Frontal cortex (tissue), 3 donors: ENCODE measurements at regions not wholly inside any gene's neighbourhood (a gene's known extent, or its start where the extent isn't known, plus 50 kb on each side); places are given as distances from the start of the nearest gene placed in this dataset.
"Not testable (repeated sequence)": the region's sequence is repeated elsewhere in the genome, so short reads cannot be mapped to it uniquely, and the experiment has no call there.

Source experiments
- DNase-seq, 2 donors: peaks; one replicate each; pipeline ENCODE4 v3.0.0; 2012; ENCODE audit warnings: low spot score in 2 of 2
- FAIRE-seq: peaks from 2 replicates; lab custom pipeline; 2012; peaks lifted over from hg19 to GRCh38; lab: Jason Lieb, UNC
- donor health status: control.
- donor health status: control.
- donor health status: control.

DNA sequence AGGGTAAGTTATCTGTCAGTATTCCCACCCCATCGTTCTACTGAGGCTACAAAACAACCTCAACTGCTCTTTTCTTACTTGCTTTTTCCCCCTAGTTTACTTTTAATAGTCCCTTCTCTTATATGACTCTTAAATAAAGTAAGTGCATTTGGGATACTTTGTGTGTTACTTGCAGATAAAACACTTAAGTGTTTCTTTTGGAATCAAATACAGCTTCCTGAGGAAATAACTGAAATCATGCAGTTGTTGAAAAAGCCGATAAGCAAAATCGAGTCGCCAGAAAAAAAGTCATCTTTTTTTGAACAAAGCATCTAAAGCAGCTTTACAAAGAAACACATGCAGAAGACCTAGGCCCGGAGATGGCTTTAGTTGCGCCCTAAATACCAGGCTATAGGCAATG lies 53.5 kb upstream of the EPB41L4A start:
- FAIRE-seq: no peak
- no peak for DNase-seq

DNA sequence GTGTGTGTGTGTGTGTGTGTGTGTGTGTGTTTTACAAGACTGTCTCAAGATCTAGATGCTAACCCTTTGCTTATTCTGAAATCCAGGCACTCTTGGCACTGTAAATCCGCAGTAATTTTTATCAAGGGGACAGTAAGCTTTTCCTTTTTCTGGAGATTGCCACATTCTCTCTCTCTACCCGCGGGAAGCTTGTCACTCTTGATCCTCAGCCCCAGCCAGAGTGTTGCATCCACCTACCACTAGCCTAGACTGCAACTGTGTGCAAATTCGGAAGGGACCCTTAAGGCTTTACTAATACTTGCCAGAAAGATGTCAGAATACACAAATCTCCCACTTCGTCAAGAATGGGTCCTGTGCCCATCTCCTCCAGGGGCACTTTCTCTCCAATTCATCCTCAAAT lies 54.9 kb upstream of the EPB41L4A start:
- FAIRE-seq (no peak), DNase-seq (no peak)

DNA sequence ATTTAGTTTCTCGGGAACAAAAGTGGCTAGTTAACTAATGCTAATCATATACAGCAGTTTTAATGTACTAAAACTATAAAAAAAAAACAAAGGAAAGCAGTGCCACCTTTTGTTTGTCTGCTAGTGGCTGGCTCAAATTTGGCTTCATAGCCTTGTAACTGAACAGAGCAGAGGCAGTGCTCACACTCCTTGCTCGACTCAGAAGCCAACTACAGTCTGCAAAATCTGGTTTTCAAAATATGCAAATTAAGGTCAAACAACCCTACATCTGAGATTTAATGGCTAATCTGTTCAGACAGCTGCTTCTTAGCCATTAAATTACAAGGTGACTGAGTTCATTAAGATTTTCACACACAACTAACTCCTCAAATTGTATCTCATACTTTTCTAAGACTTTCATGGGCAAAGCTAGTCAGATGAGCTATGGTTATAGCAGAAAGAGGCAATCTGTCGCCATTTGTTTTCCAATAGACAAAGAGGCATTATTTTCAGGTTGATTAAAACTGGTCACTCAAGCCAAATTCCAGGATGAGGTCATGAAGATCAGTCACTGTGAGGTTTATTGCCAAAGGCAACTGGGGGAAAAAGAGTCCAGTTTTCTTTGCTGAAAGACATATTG lies 56.8 kb upstream of the EPB41L4A start:
- DNase-seq: peak; percentile 4 to 8
- FAIRE-seq: peak; percentile 77

DNA sequence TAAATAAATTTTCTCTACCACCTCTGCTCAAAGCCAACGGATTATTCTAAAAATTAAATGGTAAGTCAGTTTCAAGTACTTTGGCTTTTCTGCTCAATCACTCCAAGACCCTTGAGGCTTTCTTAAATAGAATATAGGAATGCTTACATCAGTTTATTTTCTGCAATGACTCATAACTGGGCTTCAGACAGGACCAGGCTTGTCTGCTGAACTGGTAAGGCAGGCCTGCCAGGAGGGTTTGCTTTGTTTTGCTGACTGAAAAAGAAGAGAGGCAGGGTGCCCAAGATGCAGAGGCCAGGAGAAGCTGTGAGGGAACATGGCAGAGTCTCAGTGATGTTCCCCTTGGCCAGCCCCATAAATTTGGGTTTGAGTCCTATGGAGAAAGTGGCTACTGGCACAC lies 60.3 kb upstream of the EPB41L4A start:
- DNase-seq (no peak), FAIRE-seq (no peak)

DNA sequence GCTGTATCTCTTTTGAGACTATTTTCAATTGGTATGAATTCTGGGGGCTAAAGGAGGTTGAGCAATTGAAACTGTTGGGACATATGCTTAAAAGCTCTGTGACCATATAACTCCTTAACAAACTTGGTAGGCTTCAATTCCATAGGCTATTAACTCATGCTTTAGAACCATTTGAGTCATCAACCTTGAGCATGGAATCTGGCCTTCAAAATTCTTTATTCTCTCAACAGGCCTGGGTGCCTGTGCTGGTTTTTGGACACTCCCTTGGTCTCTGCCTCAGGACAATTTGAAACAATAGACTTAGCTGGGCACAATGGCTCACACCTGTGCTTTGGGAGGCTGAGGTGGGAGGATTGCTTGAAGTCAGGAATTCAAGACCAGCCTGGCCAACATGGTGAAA lies 61.4 kb upstream of the EPB41L4A start:
- FAIRE-seq: no peak

DNA sequence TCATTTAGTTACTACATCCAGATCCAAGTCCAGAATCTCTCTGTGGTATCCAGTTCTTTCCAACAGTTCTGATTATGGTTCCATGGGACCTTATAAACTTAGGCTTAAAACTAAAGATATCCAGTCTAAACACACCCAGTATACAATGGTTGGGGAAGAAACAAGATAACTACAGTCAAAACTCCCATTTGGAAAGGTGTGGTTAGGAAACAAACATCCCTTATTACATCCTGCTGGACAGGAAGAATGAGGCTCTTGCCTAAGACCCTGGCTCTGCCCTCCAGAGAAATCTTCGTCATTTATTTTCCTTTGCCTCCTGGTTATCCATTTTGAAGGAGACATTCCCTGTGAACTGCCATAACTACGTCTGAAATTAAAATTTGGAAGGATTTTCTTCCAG lies 64.6 kb upstream of the EPB41L4A start:
- no peak for FAIRE-seq
- no peak for DNase-seq

More for the DNA sequence above, 61.4 kb upstream of the EPB41L4A start:
- DNase-seq: no peak

DNA sequence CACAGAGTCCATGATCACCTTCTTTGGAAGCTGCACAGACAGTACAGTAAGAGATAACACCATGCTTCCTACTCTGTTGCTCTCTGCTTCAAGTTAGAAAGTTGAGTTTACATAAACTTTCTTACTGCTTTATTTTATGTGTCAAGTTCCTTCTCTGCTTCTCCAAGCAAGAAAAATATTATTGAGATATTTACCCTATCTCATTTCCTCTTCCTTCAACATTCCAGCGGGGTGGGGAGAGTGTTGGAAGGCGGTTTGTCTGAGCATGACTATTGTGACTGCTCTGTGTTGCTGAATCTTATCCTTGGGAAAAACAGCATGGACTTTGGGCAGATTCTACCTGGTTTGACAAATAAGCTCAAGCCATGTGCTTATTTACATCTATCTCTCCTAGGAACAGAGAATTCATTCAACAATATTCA lies 66.9 kb upstream of the EPB41L4A start:
- DNase-seq (no peak), FAIRE-seq (no peak)

DNA sequence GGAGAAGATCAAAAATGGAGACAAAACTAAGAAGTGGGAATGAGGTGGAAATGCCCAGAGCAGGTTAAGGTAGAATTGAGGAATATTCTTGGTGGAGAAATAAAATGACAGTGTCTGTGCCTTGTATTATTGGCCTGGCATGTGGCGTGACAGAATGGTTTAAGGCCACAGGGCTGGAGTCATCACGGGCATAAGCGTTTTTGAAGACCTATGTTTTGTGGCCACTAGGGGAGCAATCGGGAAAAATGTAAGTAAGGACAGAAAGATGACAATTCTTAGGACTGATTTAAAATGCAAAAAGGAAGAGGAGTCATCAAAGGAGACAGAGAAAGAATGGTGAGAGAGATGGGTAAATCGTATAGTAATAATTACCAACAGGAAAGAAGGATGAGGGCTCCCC lies 72.2 kb upstream of the EPB41L4A start:
- no peak for DNase-seq
- FAIRE-seq: no peak

DNA sequence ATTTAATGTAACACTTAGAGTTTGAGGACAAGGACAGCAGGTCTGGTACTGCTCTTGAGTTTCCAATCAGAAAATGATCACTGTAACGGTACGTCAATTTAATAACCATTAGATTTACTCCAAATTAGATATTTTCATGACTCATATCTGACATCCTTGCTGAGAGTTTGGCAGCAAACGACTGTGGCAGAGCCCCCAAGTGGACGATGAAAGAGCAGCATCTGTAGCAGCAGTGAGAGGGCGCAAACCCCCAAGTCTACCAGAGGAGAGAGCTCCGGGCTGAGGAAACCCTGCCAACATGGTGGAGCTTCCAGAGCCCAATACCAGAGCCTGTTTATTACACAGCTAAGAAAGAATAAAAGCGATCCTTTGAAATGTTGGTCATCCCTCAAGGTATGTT lies 73.2 kb upstream of the EPB41L4A start:
- DNase-seq (peak in 1 of 2 donors; percentile 24), FAIRE-seq (no peak)

DNA sequence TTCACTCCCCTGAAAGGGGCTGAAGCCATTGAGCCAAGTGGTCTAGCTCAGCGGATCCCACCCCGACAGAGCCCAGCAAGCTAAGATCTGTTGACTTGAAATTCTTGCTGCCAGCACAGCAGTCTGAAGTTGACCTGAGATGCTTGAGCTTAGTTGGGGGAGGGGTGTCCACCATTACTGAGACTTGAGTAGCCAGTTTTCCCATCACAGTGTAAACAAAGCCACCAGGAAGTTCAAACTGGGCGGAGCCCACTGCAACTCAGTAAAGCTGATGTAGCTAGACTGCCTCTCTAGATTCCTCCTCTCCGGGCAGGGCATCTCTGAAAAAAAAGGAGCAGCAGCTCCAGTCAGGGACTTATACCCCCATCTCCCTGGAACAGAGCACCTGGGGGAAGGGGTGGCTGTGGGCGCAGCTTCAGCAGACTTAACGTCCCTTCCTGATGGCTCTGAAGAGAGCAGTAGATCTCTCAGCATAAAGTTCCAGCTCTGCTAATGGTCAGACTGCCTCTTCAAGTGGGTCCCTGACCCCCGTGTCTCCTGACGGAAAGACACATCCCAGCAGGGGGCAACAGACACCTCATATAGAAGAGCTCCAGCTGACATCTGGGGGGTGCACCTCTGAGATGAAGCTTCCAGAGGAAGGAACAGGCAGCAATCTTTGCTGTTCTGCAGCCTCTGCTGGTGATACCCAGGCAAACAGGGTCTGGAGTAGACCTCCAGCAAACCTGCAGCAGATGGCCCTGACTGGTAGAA lies 84.8 kb upstream of the EPB41L4A start:
- not testable (repeated sequence) for FAIRE-seq, DNase-seq

DNA sequence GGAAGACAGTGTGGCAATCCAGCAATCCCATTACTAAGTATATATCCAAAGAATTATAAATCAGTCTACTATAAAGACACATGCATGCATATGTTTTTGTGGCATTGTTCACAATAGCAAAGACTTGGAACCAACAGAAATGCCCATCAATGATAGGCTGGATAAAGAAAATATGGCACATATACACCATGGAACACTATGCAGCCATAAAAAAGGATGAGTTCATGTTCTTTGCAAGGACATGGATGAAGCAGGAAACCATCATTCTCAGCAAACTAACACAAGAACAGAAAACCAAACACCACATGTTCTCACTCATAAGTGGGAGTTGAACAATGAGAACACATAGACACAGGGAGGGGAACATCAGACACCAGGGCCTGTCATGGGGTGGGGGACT lies 90.0 kb upstream of the EPB41L4A start:
- FAIRE-seq, DNase-seq: not testable (repeated sequence)

DNA sequence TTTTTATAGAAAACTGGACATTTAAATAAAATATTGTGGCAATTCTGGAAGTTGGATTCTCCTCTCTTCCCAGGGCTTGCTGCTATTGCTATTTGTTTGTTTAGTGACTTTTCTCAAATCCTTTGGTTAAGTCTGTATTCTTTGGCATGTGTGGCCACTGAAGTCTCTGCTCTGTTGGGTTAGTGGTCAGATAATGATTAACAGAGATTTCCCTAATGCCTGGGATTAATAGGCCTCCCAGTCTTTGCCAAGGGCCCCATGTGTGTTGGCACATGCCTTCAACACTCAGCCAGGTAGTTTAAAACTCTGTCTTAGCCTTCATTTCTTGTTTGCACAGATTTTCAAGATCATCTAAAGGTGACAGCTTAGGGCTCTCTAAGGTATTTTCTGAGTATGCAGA lies 92.8 kb upstream of the EPB41L4A start:
- FAIRE-seq (no peak), DNase-seq (no peak)

DNA sequence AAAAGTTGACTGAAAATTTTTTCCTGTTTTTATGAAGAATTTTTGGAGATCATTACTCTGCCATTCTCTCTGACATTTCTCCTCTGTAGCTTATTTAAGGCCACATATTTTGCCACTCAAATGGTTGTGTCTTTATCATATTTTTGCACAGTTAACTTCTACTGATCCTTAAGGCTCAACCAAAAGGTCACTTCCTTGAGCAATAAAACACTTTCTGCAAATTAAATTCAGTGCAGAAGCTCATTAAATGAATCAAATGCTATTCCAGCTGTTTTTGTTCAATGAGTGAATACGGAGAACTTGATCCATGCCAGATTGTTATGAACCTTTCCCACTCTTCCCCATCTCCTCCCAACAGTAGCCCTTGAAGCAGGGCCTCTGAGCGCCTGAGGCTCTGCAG lies 93.8 kb upstream of the EPB41L4A start:
- FAIRE-seq (no peak), DNase-seq (no peak)

DNA sequence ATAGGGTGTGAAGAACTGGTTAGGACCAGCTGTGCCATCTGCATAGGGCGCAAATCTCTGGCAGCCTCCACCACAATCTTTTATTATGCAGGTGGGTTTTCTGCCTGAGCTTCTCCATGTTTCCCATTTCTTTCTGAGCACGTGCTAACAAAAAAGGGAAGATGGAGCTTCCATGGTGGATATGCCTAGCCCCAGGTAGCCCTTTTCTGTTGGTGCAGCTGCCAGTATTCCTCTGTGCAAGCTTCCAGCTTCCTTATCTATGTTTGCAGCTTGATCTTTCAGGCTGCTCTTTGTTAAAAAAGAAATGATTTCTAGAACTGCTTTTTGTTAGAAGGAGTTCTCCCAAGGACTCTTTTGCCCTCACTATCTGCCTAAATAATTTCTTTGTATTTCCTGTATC lies 95.0 kb upstream of the EPB41L4A start:
- FAIRE-seq (no peak), DNase-seq (no peak)

DNA sequence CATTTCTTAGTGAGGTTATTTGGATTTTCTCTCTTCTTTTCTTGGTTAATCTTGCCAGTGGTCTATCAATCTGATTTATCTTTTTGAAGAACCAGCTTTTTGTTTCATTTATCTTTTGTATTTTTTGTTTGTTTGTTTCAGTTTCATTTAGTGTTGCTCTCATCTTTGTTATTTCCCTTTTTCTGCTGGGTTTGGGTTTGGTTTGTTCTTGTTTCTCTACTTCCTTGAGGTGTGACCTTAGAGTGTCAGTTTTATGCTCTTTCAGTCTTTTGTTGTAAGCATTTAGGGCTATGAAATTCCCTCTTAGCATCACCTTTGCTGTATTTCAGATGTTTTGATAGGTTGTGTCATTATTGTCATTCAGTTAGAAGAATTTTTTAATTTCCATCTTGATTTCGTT lies 101.4 kb upstream of the EPB41L4A start:
- DNase-seq, FAIRE-seq: not testable (repeated sequence)

DNA sequence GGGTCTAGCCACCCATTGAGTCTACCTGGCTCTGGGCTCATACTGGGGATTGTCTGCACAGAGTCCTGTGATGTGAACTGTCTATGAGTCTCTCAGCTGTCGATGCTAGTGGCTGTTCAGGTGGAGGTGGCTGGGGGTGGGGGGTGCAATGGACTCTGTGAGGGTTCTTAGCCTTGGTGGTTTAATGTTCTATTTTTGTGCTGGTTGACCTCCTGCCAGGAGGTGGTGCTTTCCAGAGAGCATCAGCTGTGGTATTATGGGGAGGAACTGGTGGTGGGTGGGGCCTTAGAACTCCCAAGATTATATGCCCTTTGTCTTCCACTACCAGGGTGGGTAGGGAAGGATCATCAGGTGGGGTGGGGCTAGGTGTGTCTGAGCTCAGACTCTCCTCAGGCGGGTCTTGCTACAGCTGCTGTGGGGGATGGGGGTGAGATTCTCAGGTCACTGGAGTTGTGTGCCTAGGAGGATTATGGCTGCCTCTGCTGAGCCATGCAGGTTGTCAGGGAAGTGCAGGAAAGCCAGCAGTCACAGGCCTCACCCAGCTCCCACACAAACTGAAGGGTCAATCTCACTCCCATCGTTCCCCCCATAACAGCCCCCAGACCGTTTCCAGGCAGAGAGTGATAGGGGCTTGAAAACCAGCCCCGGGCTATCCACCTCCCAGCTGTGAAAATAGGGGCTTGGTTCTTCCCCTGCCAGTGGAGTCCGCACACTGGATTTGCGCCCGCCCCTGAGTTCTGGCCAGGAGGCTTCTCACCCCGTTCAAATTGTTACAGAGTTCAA lies 104.0 kb upstream of the EPB41L4A start:
- not testable (repeated sequence) for DNase-seq, FAIRE-seq

DNA sequence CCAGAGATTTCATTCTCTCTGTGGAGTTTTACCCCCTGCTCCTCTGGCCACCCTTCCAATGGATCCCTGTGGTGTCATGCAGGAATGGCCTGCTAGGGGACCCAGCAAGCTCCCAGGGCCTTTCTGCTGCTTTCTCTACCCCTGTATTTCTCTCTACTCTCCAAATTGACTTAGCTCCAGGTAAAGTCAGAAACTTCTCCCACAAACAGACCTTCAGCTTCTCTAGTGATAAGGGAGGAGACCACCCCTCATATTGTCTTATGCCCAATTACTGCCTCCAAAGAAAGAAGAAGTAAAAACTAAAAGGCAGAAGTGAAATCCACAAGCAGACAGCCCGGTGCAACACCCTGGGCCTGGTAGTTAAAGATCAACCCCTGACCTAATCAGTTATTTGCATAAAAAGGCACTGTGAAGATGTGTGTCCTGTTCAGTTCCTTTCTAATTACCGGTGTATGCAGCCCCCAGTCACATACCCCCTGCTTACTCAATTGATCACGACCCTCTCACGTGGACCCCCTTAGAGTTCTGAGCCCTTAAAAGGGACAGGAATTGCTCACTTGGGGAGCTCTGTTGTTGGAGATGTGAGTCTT lies 104.7 kb upstream of the EPB41L4A start:
- DNase-seq, FAIRE-seq: not testable (repeated sequence)

DNA sequence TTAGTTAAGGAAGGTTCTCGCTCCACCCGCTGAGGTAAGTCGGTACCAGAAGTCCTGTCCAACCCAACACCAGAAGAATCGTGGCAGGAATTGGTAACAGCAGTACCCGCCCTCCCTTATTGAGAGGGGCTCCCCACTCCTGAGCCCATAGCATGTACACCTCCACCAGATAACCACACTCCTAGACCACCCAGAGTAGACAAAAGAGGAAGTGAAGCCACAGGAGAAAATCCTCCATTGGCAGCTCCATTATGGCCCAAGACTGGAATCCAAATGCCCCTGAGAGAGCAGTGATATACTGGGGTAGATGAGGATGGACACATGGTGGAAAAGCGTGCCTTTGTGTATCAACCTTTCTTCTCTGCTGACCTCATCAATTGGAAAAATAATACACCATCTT lies 106.1 kb upstream of the EPB41L4A start:
- no peak for FAIRE-seq
- DNase-seq: no peak

DNA sequence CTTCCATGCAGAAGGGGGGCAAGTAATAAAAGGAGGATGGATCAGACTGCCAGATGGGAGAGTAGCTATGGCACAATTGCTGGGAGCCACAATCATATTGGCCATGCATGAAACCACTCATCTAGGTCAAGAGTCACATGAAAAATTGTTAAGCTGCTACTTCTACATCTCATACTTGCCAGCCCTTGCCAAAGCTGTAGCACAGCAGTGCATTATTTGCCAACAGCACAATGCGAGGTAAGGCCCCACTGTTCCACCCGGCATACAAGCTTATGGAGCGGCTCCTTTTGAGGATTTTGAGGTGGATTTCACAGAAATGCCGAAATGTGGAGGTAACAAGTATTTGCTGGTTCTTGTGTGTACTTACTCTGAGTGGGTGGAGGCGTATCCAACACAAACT lies 109.9 kb upstream of the EPB41L4A start:
- DNase-seq (no peak), FAIRE-seq (no peak)

DNA sequence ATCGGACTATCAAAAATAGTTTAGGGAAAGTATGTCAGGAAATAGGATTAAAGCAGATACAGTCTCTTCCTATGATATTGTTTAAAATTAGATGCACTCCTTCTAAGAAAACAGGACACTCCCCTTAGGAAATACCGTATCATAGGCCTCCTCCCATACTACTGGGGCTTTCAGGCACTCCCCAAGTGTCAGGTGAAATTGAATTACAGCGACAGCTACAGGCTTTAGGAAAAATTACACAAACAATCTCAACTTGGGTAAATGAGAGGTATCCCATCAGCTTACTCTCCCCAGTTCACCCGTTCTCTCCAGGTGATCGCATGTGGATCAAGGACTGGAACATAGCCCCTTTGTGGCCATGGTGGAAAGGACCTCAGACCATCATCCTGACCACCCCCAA lies 110.4 kb upstream of the EPB41L4A start:
- no peak for DNase-seq
- no peak for FAIRE-seq
